ENCODE measurements at regions not wholly inside any gene's neighbourhood (a gene's known extent, or its start where the extent isn't known, plus 50 kb on each side); places are given as distances from the start of the nearest gene placed in this dataset.
A peak's percentile ranks its signal among the peaks of the same experiment; 100 is the strongest.

GRCh38 chr16:86133847-86134375, 234.9 kb downstream of the IRF8 start:
- intact Hi-C loops (cut with DNase I; ENCODE audit: low total_unique reads) = no loop called here
- H3K4me3 ChIP-seq (ENCODE audit: low read depth, poor library complexity, severe bottlenecking) = no peak overlapping the region
- DNase-seq (ENCODE audit: low spot score in 2 of 2) = peak in 1 of 2 donors; percentile 64
- WGBS, 2 donors = 88 to 92% methylated on average over 7 to 9 of the region's 9 CpGs
- no peak for TF ChIP-seq POLR2A (IDR thresholded peaks at IDR 0.05)
- no peak for TF ChIP-seq CTCF (IDR thresholded peaks at IDR 0.05)

- H3K4me3 ChIP-seq (ENCODE audit: low read depth, poor library complexity, severe bottlenecking) = no peak overlapping the region
- DNase-seq (ENCODE audit: low spot score in 2 of 2) = peak in 1 of 2 donors; percentile 75
- TF ChIP-seq POLR2A (IDR thresholded peaks at IDR 0.05) (no peak), CTCF (IDR thresholded peaks at IDR 0.05) (no peak)
- intact Hi-C loops (cut with DNase I; ENCODE audit: low total_unique reads) = no loop called here
- WGBS, 2 donors = 65 to 72% methylated on average over 12 of the region's 12 CpGs
Measured at GRCh38 chr16:86134802-86135461, 236.0 kb downstream of the IRF8 start.

GRCh38 chr16:86137359-86137758, 238.4 kb downstream of the IRF8 start:
- TF ChIP-seq POLR2A (IDR thresholded peaks at IDR 0.05) = no peak
- no peak overlapping the region for H3K4me3 ChIP-seq (ENCODE audit: low read depth, poor library complexity, severe bottlenecking)
- 55 to 71% methylated on average over 6 of the region's 6 CpGs for WGBS, 2 donors
- intact Hi-C loops (cut with DNase I; ENCODE audit: low total_unique reads) = no loop called here
- no peak for DNase-seq (ENCODE audit: low spot score in 2 of 2)

- intact Hi-C loops (cut with DNase I; ENCODE audit: low total_unique reads) = no loop called here
- H3K4me3 ChIP-seq (ENCODE audit: low read depth, poor library complexity, severe bottlenecking) = no peak overlapping the region
- no peak for TF ChIP-seq CTCF (IDR thresholded peaks at IDR 0.05)
- no peak for TF ChIP-seq POLR2A (IDR thresholded peaks at IDR 0.05)
- peak in 1 of 2 donors; percentile 56 for DNase-seq (ENCODE audit: low spot score in 2 of 2)
- WGBS, 2 donors = 66 to 74% methylated on average over 16 of the region's 16 CpGs
Measured at GRCh38 chr16:86138121-86139085, 239.4 kb downstream of the IRF8 start.

GRCh38 chr16:86142801-86143236, 243.9 kb downstream of the IRF8 start:
- intact Hi-C loops (cut with DNase I; ENCODE audit: low total_unique reads) = no loop called here
- peak overlapping the region; percentile 3 for H3K4me3 ChIP-seq (ENCODE audit: low read depth, poor library complexity, severe bottlenecking)
- WGBS, 2 donors = 67 to 74% methylated on average over 5 of the region's 5 CpGs
- TF ChIP-seq POLR2A (IDR thresholded peaks at IDR 0.05) (no peak), CTCF (IDR thresholded peaks at IDR 0.05) (no peak)
- no peak for DNase-seq (ENCODE audit: low spot score in 2 of 2)

- whole genome bisulfite sequencing, 2 donors = 85 to 91% methylated on average over 4 of the region's 4 CpGs
- intact Hi-C loops (cut with DNase I; ENCODE audit: low total_unique reads) = no loop called here
- no peak for DNase-seq (ENCODE audit: low spot score in 2 of 2)
- H3K4me3 ChIP-seq (ENCODE audit: low read depth, poor library complexity, severe bottlenecking) = no peak overlapping the region
- TF ChIP-seq POLR2A (IDR thresholded peaks at IDR 0.05) = no peak
- no peak for TF ChIP-seq CTCF (IDR thresholded peaks at IDR 0.05)
Measured at GRCh38 chr16:86143666-86144065, 244.7 kb downstream of the IRF8 start.

Measured in lower leg skin (tissue), 4 donors.